ENCODE measurements at regions not wholly inside any gene's neighbourhood (a gene's known extent, or its start where the extent isn't known, plus 50 kb on each side); places are given as distances from the start of the nearest gene placed in this dataset.

GRCh38 chr19:56973713-56974555 is 133.4 kb upstream of the PEG3 start:
- Histone ChIP-seq H3F3A (ENCODE audit: insufficient read depth, low read length) (no peaks in the 10 kb centered on the region), H3K79me2 (ENCODE audit: low read length) (no peaks in the 10 kb centered on the region), H3K36me3 (replicated peaks; ENCODE audit: insufficient read depth, low read length) (no peaks in the 10 kb centered on the region), H3K4me2 (ENCODE audit: low read depth, low read length) (no peak overlapping the region), H3K9me3 (replicated peaks; ENCODE audit: insufficient read depth, low read length) (no peaks in the 10 kb centered on the region), H3K9ac (ENCODE audit: low read length) (no peak overlapping the region), H3K4me3 (ENCODE audit: low read length) (no peak overlapping the region), H4K20me1 (ENCODE audit: insufficient read depth, low read length) (no peaks in the 10 kb centered on the region), H3K9me2 (replicated peaks; ENCODE audit: insufficient read depth, low read length) (no peaks in the 10 kb centered on the region), H3K4me1 (ENCODE audit: low read length) (no peaks in the 10 kb centered on the region), H3K27ac (ENCODE audit: low read length) (no peak overlapping the region), H2AFZ (ENCODE audit: low read length) (no peak overlapping the region), H3K27me3 (replicated peaks; ENCODE audit: insufficient read depth, low read length) (no peaks in the 10 kb centered on the region)
- TF ChIP-seq EZH2 (optimal IDR thresholded peaks at IDR 0.05; ENCODE audit: low read depth, low read length) (no peak), CTCF (IDR thresholded peaks at IDR 0.05; ENCODE audit: low read length) (no peak), EZH2phosphoT487 (IDR thresholded peaks at IDR 0.05; ENCODE audit: low read length) (no peak)
- no peak for DNase-seq

GRCh38 chr19:56974556-56975207 is 134.2 kb upstream of the PEG3 start:
- TF ChIP-seq EZH2phosphoT487 (IDR thresholded peaks at IDR 0.05; ENCODE audit: low read length): no peak
- no peak for TF ChIP-seq CTCF (IDR thresholded peaks at IDR 0.05; ENCODE audit: low read length)

GRCh38 chr19:56976300-56976699 is 135.8 kb upstream of the PEG3 start:
- DNase-seq: no peak
- Histone ChIP-seq H4K20me1 (ENCODE audit: insufficient read depth, low read length) (no peaks in the 10 kb centered on the region), H3F3A (ENCODE audit: insufficient read depth, low read length) (no peaks in the 10 kb centered on the region), H3K27me3 (replicated peaks; ENCODE audit: insufficient read depth, low read length) (no peaks in the 10 kb centered on the region), H3K4me1 (ENCODE audit: low read length) (no peaks in the 10 kb centered on the region), H3K79me2 (ENCODE audit: low read length) (no peaks in the 10 kb centered on the region), H3K4me2 (ENCODE audit: low read depth, low read length) (no peak overlapping the region), H3K36me3 (replicated peaks; ENCODE audit: insufficient read depth, low read length) (no peaks in the 10 kb centered on the region), H3K9me3 (replicated peaks; ENCODE audit: insufficient read depth, low read length) (no peaks in the 10 kb centered on the region), H2AFZ (ENCODE audit: low read length) (no peak overlapping the region), H3K9ac (ENCODE audit: low read length) (no peak overlapping the region), H3K27ac (ENCODE audit: low read length) (no peak overlapping the region), H3K9me2 (replicated peaks; ENCODE audit: insufficient read depth, low read length) (no peaks in the 10 kb centered on the region), H3K4me3 (ENCODE audit: low read length) (no peak overlapping the region)
- TF ChIP-seq EZH2 (optimal IDR thresholded peaks at IDR 0.05; ENCODE audit: low read depth, low read length) (no peak), EZH2phosphoT487 (IDR thresholded peaks at IDR 0.05; ENCODE audit: low read length) (no peak), CTCF (IDR thresholded peaks at IDR 0.05; ENCODE audit: low read length) (no peak)

More at GRCh38 chr19:56974556-56975207, 134.2 kb upstream of the PEG3 start:
- H3K9ac ChIP-seq (ENCODE audit: low read length): no peak overlapping the region
- H3K27ac ChIP-seq (ENCODE audit: low read length): no peak overlapping the region
- no peaks in the 10 kb centered on the region for H4K20me1 ChIP-seq (ENCODE audit: insufficient read depth, low read length)
- H3K9me2 ChIP-seq (replicated peaks; ENCODE audit: insufficient read depth, low read length): no peaks in the 10 kb centered on the region
- H3K4me1 ChIP-seq (ENCODE audit: low read length): no peaks in the 10 kb centered on the region
- no peak for DNase-seq
- no peaks in the 10 kb centered on the region for H3K79me2 ChIP-seq (ENCODE audit: low read length)
- no peak overlapping the region for H2AFZ ChIP-seq (ENCODE audit: low read length)
- no peak overlapping the region for H3K4me2 ChIP-seq (ENCODE audit: low read depth, low read length)
- H3F3A ChIP-seq (ENCODE audit: insufficient read depth, low read length): no peaks in the 10 kb centered on the region
- no peak overlapping the region for H3K4me3 ChIP-seq (ENCODE audit: low read length)
- no peaks in the 10 kb centered on the region for H3K9me3 ChIP-seq (replicated peaks; ENCODE audit: insufficient read depth, low read length)
- no peaks in the 10 kb centered on the region for H3K36me3 ChIP-seq (replicated peaks; ENCODE audit: insufficient read depth, low read length)
- H3K27me3 ChIP-seq (replicated peaks; ENCODE audit: insufficient read depth, low read length): no peaks in the 10 kb centered on the region
